ENCODE measurements at regions not wholly inside any gene's neighbourhood (a gene's known extent, or its start where the extent isn't known, plus 50 kb on each side); places are given as distances from the start of the nearest gene placed in this dataset.
"Not testable (repeated sequence)": the region's sequence is repeated elsewhere in the genome, so short reads cannot be mapped to it uniquely, and the experiment has no call there.

GRCh38 chr20:30164389-30164788 is 1093.1 kb upstream of the DEFB115 start:
- H3K4me1 Mint-ChIP-seq (ENCODE audit: insufficient read depth, unreplicated experiment); intact Hi-C loops (cut with micrococcal nuclease); BruUV-seq (replicated peaks); H3K27me3 Mint-ChIP-seq (ENCODE audit: insufficient read depth, unreplicated experiment); POLR2A ChIA-PET; H3K4me3 Mint-ChIP-seq (ENCODE audit: unreplicated experiment); H3K27ac Mint-ChIP-seq (ENCODE audit: low read depth, unreplicated experiment); DNase-seq (ENCODE audit: unreplicated experiment); CTCF ChIA-PET; H3K36me3 Mint-ChIP-seq (ENCODE audit: insufficient read depth, unreplicated experiment): not testable (repeated sequence)
- peaks cover 17% of the 10 kb centered on the region for H3K9me3 Mint-ChIP-seq (ENCODE audit: unreplicated experiment)

GRCh38 chr20:30167540-30167939 is 1089.9 kb upstream of the DEFB115 start:
- Mint-ChIP-seq H3K36me3 (ENCODE audit: insufficient read depth, unreplicated experiment) (no peaks in the 10 kb centered on the region), H3K27ac (ENCODE audit: low read depth, unreplicated experiment) (no peak overlapping the region), H3K4me1 (ENCODE audit: insufficient read depth, unreplicated experiment) (no peaks in the 10 kb centered on the region), H3K9me3 (ENCODE audit: unreplicated experiment) (peaks cover 19% of the 10 kb centered on the region), H3K4me3 (ENCODE audit: unreplicated experiment) (no peak overlapping the region), H3K27me3 (ENCODE audit: insufficient read depth, unreplicated experiment) (no peaks in the 10 kb centered on the region)
- TF ChIP-seq, protein P1, sequence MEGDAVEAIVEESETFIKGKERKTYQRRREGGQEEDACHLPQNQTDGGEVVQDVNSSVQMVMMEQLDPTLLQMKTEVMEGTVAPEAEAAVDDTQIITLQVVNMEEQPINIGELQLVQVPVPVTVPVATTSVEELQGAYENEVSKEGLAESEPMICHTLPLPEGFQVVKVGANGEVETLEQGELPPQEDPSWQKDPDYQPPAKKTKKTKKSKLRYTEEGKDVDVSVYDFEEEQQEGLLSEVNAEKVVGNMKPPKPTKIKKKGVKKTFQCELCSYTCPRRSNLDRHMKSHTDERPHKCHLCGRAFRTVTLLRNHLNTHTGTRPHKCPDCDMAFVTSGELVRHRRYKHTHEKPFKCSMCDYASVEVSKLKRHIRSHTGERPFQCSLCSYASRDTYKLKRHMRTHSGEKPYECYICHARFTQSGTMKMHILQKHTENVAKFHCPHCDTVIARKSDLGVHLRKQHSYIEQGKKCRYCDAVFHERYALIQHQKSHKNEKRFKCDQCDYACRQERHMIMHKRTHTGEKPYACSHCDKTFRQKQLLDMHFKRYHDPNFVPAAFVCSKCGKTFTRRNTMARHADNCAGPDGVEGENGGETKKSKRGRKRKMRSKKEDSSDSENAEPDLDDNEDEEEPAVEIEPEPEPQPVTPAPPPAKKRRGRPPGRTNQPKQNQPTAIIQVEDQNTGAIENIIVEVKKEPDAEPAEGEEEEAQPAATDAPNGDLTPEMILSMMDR (IDR thresholded peaks at IDR 0.05; ENCODE audit: unreplicated experiment), result no peak
- POLR2A ChIA-PET, result no interaction called here
- BruUV-seq (replicated peaks), result no TSS peak
- CTCF ChIA-PET, result no interaction called here
- DNase-seq (ENCODE audit: unreplicated experiment), result no peak
- intact Hi-C loops (cut with micrococcal nuclease), result no loop called here

- no TSS peak for BruUV-seq (replicated peaks)
Observed at GRCh38 chr20:30168025-30168799, 1089.3 kb upstream of the DEFB115 start.

GRCh38 chr20:30168800-30169138 is 1088.7 kb upstream of the DEFB115 start:
- H3K9me3 Mint-ChIP-seq (ENCODE audit: unreplicated experiment), result peaks cover 28% of the 10 kb centered on the region
- H3K27ac Mint-ChIP-seq (ENCODE audit: low read depth, unreplicated experiment), result no peak overlapping the region
- no peaks in the 10 kb centered on the region for H3K36me3 Mint-ChIP-seq (ENCODE audit: insufficient read depth, unreplicated experiment)
- ChIA-PET CTCF (interaction anchor here (0.6 kb wide), 1 partner anchor 322 kb away, joined by 4 read pairs; no protein-coding TSS in a partner anchor), POLR2A (no interaction called here)
- intact Hi-C loops (cut with micrococcal nuclease), result no loop called here
- TF ChIP-seq, protein P1 (IDR thresholded peaks at IDR 0.05; ENCODE audit: unreplicated experiment), result no peak
- no peak overlapping the region for H3K4me3 Mint-ChIP-seq (ENCODE audit: unreplicated experiment)
- H3K4me1 Mint-ChIP-seq (ENCODE audit: insufficient read depth, unreplicated experiment), result no peaks in the 10 kb centered on the region
- no peaks in the 10 kb centered on the region for H3K27me3 Mint-ChIP-seq (ENCODE audit: insufficient read depth, unreplicated experiment)
- no TSS peak for BruUV-seq (replicated peaks)
- DNase-seq (ENCODE audit: unreplicated experiment), result no peak

More at GRCh38 chr20:30168025-30168799, 1089.3 kb upstream of the DEFB115 start:
- TF ChIP-seq, protein P1 (IDR thresholded peaks at IDR 0.05; ENCODE audit: unreplicated experiment), result no peak
- CTCF ChIA-PET, result no interaction called here
- no peak for DNase-seq (ENCODE audit: unreplicated experiment)
- Mint-ChIP-seq H3K27ac (ENCODE audit: low read depth, unreplicated experiment) (no peak overlapping the region), H3K4me3 (ENCODE audit: unreplicated experiment) (no peak overlapping the region), H3K9me3 (ENCODE audit: unreplicated experiment) (peaks cover 22% of the 10 kb centered on the region), H3K27me3 (ENCODE audit: insufficient read depth, unreplicated experiment) (no peaks in the 10 kb centered on the region), H3K36me3 (ENCODE audit: insufficient read depth, unreplicated experiment) (no peaks in the 10 kb centered on the region), H3K4me1 (ENCODE audit: insufficient read depth, unreplicated experiment) (no peaks in the 10 kb centered on the region)
- intact Hi-C loops (cut with micrococcal nuclease), result no loop called here
- POLR2A ChIA-PET, result no interaction called here

- H3K4me1 Mint-ChIP-seq (ENCODE audit: insufficient read depth, unreplicated experiment), result no peaks in the 10 kb centered on the region
- H3K9me3 Mint-ChIP-seq (ENCODE audit: unreplicated experiment), result peaks cover 20% of the 10 kb centered on the region
- TF ChIP-seq, protein P1 (IDR thresholded peaks at IDR 0.05; ENCODE audit: unreplicated experiment), result no peak
- no TSS peak for BruUV-seq (replicated peaks)
- ChIA-PET POLR2A (no interaction called here), CTCF (no interaction called here)
- H3K27me3 Mint-ChIP-seq (ENCODE audit: insufficient read depth, unreplicated experiment), result no peaks in the 10 kb centered on the region
- DNase-seq (ENCODE audit: unreplicated experiment), result no peak
- intact Hi-C loops (cut with micrococcal nuclease), result no loop called here
- H3K36me3 Mint-ChIP-seq (ENCODE audit: insufficient read depth, unreplicated experiment), result no peaks in the 10 kb centered on the region
- H3K27ac Mint-ChIP-seq (ENCODE audit: low read depth, unreplicated experiment), result no peak overlapping the region
- H3K4me3 Mint-ChIP-seq (ENCODE audit: unreplicated experiment), result no peak overlapping the region
Observed at GRCh38 chr20:30175681-30176080, 1081.8 kb upstream of the DEFB115 start.

GRCh38 chr20:30183124-30183523 is 1074.3 kb upstream of the DEFB115 start:
- BruUV-seq (replicated peaks); H3K36me3 Mint-ChIP-seq (ENCODE audit: insufficient read depth, unreplicated experiment); H3K4me3 Mint-ChIP-seq (ENCODE audit: unreplicated experiment); H3K27me3 Mint-ChIP-seq (ENCODE audit: insufficient read depth, unreplicated experiment); POLR2A ChIA-PET; H3K27ac Mint-ChIP-seq (ENCODE audit: low read depth, unreplicated experiment); intact Hi-C loops (cut with micrococcal nuclease); CTCF ChIA-PET; DNase-seq (ENCODE audit: unreplicated experiment); H3K4me1 Mint-ChIP-seq (ENCODE audit: insufficient read depth, unreplicated experiment): not testable (repeated sequence)
- H3K9me3 Mint-ChIP-seq (ENCODE audit: unreplicated experiment), result peaks cover 19% of the 10 kb centered on the region
